HG03520 (cell line): ENCODE measurements at regions not wholly inside any gene's neighbourhood (a gene's known extent, or its start where the extent isn't known, plus 50 kb on each side); places are given as distances from the start of the nearest gene placed in this dataset.

Source experiments
- ATAC-seq: cut with Tn5 transposase; IDR thresholded peaks from one replicate; pipeline ENCODE4 v1.9.1; 2021; ENCODE audit warnings: mild to moderate bottlenecking, moderate library complexity; ENCODE audit not compliant: unreplicated experiment

DNA sequence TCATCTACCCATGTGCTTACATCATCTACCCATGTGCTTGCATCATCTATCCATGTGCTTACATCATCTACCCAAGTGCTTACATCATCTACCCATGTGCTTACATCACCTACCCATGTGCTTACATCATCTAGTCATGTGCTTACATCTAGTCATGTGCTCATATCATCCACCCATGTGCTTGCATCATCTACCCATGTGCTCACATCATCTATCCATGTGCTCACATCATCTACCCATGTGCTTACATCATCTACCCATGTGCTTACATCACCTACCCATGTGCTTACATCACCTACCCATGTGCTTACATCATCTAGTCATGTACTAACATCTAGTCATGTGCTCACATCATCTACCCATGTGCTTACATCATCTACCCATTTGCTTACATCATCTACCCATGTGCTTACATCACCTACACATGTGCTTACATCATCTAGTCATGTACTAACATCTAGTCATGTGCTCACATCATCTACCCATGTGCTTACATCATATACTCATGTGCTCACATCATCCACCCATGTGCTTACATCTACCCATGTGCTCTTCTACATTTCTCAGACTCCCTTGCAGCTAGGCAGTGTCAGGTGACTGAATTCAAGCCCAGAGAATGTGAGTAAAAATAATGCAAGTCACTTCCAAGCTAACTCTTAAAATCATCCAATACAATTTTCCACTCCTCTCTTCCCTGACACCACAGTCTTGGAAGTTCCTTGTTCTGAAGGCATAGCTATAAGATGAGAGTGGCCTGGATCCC is 196.8 kb downstream of the CBLN1 start:
- no peak for ATAC-seq

DNA sequence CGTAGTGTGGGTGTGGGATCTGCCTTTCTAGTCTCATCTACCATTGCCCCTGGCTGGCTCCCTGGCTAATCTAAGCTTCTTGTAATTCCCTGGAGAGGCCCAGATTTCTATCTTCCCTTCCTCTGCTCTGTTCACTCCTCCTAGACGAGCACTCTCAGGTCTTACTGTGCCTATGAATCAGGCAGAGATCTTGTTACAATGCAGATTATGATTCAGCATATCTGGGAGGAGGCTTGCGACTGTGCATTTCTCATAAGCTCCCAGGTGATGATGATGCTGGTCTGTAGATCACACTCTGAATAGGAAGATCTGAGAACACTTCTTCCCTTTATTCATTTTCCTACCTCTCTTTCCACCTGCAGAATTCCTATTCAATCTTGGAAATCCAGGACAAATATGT is 200.1 kb downstream of the CBLN1 start:
- no peak for ATAC-seq

DNA sequence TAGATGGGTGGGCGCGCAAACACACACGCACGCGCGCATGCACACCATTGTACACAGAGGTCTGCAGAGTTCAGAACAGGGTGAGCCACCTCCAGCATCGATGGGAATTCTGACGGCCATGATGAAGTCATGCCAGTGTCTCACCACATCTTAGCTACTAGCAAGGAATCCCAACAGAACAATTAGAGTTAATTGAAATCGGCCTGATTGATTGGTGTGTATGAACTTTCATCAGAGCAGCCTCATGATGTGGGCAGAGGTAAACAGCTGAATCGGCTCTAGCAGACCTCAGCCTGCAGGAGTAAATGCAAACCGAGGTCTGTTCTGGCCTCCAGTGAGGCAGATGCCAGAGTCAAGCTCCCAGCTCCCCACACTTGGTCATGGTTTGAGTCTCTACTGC is 200.6 kb downstream of the CBLN1 start:
- ATAC-seq: no peak

DNA sequence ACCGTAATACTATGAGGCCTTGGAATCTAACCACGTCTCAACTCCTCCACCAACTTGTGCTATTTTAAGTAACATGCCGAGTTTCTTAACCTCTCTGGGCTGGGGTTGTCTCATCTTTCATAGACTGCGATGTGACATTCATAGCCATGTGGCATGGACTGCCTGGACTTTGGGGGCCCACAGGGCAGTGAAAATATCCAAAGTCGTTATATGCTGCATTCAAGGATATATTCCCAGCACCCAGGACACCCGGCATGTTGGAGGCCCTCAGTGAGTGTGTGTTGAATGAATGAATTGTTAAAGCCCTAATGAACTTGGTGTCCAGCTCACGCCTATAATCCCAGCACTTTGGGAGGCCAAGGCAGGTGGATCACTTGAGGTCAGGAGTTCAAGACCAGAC is 203.1 kb downstream of the CBLN1 start:
- no peak for ATAC-seq

DNA sequence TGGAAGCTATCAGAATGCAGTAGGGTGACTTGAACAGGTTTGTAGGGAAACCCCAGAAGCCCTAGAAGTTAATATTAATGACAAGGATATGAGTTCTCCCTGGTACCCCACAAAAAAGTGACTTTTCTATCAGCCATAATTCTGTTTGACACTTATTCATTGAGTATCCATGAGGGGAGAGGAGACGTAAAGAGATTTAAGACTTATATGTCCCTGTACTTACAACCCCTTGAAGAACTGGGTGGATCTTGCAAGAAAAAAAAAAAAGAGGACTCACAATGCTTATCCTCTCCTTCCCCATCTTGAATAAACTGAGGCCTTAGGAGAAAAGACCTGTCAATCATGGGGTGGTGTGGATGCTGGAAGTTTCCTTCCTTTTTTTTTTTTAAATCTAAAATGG is 203.5 kb downstream of the CBLN1 start:
- no peak for ATAC-seq

DNA sequence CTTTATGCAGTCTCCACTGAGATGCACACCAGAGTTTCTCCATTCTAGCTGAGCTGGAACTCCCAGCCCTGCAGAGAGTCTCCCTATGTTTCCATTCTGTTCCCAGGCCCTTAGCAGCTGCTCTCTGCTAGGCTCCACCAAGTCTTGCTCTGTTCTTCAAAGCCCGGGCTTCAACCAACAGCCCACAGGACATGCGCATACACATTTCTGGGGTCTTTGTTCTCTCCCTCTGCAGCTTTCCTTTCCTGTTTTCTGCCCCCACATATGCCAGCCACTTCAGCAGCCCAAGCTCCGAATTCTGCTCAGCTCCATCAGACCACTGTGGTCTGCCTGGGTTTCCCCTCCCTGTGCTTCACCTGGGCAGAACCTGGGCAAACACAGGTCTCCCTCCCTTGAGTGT is 205.9 kb downstream of the CBLN1 start:
- no peak for ATAC-seq

DNA sequence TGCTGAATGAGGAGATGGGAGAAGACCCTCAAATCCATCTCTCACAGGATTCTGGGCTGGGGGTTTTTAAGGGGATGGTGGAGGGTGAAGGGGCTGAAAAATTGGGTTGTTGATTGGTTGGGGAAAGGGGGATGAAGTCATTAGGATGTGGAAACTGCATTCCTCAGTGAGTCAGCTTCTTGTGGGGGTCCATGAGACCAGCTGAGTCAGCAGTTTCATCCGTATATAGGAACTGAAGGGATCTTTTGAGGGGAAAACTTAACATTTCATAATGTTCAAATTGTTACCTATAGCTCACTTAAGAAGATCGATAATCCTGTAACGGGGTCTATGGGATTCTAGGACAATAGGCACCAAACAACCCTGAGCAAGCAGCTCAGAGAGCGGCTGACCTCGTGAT is 213.4 kb downstream of the CBLN1 start:
- no peak for ATAC-seq

DNA sequence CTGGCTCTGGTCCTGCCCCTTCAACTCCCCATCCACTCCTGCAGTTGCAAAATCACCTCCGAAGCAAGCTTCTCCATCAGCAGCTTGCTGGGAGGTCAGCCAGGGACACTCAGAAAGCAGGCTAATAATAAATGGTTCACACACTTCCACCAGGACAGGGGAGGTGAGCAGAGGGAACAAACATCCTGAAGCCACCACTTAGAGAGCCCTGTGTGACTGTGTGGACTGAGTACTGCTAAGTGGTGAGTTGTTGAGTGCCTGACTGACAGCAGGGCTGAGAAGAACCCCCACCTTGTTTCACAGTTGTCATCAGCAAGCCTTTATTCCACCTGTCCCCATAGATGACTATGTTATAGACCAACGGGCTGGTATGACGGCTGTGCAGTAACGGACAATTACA is 213.9 kb downstream of the CBLN1 start:
- no peak for ATAC-seq

DNA sequence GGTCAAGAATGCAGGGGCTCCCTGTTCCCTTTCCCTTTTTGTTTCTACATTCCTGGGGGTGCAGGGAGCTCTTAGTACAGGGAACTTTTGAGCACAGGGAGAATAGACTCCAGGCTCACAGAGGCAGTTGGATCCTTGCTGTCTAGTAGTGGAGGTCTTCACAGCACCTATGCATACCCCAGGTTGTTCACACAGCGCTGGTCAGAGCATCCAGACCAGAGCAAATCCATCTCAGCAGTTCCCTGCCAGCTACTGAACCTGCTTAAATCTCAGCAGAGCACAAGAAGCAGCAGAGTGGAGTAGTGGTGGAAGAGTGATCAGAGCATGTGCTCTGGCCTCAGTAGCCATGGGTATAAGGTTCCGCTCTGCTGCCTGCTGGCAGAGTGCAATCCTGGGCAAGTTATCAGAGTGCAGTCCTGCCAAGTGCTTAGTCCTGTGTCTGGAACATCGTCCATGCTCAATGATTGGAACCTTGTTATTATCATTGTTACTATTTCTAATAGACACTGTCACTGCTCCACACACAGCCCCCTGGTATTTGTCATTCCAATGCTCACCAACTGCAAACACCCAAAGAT is 220.4 kb downstream of the CBLN1 start:
- no peak for ATAC-seq

DNA sequence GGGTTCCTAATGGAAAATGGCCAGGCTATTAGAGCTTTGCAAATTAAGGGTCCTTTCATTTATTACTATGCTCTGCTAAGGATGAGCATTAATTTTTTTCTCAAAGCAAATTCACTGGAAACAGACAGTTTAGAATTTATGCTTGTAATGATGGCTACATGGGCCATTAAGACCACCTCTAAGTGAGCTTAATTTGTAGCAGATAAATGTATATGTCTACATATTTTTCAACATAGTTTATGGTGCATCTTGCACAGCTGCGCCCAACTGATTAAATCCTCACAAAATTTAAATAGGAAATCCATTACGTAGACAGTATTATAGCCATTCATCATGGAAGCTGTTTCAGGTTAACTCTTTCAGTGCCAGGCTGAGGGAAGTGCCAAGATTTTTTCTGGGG is 220.9 kb downstream of the CBLN1 start:
- ATAC-seq: no peak

DNA sequence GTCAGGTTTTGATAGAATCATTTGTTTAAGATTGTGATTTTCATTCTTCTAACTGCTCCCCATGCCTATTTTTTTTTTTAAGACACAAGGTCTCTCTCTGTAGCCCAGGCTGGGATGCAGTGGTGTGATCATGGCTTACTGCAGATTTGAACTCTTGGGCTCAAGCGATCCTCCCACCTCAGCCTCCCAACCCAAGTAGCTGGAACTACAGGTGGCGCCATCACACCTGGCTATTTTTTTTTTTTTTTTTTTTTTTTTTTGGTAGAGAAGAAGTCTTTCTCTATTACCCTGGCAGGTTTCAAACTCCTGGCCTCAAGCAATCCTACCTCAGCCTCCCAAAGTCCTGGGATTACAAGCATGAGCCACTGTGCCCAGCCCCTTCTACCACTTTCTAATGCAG is 223.3 kb downstream of the CBLN1 start:
- no peak for ATAC-seq

DNA sequence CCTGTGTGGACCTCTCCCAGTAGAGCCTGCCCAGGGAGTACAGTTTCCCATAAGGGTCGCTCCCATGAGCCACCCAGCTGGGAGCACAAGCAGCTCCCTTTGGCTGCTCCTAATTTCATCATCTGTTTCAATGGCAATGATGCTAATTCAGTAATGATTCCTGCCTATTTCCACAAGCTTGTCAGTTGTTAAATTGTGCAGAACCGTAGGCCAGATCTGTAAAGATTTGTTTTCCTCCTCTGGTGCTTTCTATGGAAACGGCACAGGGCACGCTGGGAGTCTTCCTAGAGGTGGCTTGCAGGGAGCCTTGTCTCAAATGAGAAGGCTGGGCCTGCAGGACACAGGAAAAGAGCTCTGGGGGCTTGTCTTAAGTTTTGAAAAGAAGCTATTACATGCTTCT is 223.7 kb downstream of the CBLN1 start:
- ATAC-seq: no peak

DNA sequence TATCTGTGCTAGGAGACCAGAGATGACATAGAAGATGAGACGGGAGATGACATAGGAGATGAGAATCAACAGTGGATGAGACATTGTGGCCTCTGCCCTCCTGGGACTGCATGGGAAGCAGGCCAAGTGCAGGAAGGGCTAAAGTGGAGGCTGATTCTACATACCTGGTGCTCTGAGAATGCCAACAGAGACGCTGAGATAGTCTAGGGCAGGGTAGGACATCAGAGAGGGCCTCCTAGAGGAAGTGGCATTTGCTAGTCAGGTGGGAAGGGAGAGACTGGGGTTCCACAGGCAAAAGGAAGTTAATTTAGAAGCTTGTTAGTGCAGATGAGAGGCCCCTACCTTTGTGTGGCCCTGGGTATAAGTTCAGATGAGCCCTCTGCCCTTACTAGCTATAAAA is 224.2 kb downstream of the CBLN1 start:
- ATAC-seq: no peak

DNA sequence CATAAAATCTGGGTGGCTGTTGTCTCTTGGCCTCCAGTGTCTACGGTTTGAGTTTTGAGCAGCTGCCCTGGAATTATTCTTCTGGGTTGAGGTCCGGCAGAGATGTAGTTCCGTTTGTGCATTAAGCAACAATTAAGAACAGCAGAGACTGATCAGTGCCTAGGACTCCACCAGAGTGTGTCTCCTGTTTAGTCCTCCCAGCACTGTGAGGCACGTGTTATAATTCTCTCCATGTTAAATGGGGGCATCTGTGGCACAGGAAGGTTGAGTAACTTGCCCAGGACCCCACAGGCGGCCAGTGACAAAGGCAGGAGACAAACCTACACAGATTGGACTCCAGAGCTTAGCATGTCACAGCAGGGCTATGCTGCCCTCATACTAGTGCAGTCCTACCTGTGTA is 225.1 kb downstream of the CBLN1 start:
- ATAC-seq: no peak

DNA sequence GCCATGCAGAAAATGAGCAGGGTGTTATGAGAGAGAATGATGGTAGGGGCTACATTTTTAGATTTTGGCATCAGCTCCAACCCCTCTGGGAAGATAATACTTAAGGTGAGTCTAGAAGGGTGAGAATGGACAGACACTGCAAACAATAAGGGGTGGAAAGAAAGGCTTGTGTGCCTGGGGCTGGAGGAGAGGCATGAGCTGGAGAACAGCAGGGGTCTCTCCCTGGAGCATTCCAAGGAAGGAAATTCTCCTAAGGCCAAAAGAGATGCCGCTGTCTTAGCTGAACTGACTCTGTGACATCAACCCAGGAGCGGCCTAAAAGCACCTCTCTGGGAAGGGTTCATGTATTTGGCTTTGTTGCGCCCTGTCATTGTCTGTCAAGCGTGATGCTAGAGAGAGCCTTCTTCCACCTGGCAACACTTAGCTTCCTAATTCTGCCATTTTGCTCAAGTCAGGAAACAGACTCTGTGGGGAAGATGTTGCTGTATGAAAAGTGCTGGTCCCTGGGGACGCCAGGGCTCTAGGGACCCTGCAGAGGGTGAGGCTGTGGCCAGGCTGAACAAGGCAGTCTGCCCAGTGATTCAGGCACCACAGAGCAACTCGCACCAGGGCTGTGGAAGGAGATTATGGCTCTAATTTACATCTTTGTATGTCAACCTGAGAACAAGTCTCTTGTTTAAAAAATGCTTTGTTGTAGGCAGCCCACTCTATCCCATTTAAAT is 225.7 kb downstream of the CBLN1 start:
- ATAC-seq: no peak

DNA sequence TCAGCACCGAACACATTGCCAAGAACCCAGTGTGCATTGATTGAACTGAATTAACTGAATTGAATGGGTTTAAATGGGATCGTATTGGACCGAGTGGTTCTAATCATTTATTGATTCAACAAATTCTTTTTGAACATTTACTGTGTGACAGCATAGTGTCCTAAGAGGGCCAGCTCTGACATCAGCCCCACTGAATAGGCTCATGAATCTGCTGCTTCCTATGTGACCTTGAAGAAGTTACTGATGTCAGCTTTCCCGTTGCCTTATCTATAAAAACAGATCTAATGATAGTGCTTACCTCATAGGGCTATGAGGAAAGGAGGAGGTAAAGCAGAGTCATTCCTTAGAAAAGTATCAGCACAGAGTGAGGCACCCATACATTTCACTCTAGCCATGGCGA is 226.3 kb downstream of the CBLN1 start:
- no peak for ATAC-seq

DNA sequence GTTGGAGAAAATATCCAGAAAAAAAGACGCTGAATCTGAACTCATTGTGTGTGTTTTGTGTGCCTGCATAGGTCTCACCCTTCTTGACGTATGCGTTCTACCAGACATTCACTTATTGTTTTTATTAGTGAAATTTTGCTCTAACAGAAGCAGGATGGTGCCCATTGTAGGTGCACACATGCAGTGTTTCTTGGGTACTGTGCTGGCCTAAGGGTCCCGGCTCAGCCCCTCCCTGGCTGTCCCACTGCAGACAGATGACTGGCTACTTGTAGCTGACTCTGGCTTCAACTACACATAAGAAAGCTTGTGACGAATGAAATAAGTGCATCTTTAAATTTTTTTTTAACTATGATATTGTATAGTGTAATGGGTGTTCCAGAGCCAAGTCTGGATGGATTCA is 227.0 kb downstream of the CBLN1 start:
- ATAC-seq: no peak

DNA sequence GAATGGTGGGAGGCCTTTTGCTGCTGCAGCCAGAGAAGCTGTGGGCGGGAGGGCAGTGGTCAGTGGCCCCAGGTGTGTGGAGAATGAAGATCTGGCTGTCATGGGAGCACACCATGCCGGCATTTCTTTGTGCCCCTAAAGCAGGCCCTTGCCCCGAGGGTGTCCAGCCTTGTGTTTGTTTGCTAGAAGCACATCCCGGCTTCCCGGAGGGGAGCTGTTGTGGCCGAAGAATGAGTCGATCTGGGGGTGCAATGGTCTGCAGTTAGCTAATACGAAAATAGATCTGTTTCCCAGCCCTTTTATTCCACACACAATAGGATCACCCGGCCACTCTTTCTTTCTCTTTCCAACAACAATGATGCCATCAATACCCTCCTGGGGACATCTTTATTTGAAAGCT is 228.8 kb downstream of the CBLN1 start:
- ATAC-seq: no peak

DNA sequence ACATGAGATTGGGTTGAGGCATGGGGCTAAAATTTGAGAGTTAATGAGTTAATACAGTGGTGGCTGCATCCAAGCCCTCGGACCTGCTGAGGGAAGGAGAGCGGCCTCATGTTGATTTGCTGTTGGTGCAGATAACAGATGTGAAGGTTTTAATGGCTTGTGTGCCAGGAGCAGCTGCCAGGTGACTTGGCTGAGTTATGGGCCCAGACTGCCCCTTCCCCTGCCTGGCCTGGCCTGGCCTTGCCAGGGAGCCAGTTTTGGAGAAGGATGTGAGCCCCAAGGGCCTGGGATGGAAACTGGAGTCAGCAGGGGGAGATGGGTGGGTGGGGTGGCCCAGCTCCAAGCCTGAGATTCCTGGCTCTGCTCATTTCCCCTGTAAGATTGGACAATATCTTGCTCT is 230.1 kb downstream of the CBLN1 start:
- ATAC-seq: no peak

DNA sequence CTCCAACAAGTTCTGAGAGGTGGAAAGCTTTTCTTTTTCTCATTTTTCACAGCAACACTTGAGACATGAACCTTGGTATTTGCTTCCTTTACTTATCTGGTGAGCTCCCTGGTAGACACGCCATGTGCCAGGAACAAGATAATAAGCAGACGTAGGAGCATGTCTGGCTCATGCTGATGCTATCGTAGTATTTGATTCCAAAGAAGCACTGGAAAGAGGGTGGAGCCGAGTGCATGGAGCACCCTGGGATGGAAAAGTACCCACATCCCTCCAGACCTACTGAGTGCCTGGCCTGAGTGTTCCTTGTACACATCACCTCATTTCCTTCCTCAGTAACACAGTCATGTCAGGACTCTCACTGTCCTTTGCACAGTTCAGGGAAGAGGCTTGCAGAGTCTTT is 231.0 kb downstream of the CBLN1 start:
- no peak for ATAC-seq

DNA sequence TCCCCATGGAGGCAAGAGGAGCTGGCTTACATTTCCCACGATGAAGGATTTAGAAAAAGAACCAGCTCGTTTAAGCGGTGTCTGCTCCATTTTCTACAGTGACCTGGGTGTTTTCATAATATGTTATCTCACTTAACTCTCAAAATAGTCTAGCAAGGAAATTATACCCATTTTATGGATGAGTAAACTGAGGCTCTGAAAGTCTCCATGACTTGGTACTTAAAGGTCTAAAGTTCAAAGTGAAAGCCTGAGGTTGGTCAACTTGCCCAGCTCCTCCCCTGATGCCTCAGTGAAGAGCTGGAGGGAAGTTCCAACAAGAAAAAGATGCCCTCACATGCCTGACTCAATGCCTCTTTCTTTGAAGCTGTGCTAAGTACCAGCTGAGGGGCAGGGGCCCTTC is 232.0 kb downstream of the CBLN1 start:
- ATAC-seq: no peak

DNA sequence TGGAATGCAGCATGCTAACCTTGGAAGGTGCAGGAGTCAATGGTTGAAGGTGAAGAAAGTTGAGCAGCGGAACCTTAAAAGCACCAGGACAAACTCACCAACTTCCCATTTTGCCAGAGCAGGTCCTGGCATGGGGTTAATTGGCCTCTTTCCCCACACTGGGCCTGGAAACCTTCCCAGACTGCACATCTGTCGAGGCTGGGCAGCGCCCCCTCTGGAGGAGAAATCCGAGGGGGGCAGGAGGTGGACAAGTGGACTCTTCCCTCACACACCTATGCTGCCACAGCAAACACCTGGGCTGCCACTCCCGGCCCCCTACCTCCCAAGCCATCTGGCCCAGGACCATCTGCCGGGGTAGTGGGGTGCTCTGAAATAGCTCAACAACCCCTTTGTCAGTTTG is 232.4 kb downstream of the CBLN1 start:
- no peak for ATAC-seq
